OCI-LY3 (cell line): ENCODE measurements at regions not wholly inside any gene's neighbourhood (a gene's known extent, or its start where the extent isn't known, plus 50 kb on each side); places are given as distances from the start of the nearest gene placed in this dataset.

Source experiments
- CTCF ChIP-seq: fragments of 200-600, 300-600 bp; sonication (generic); IDR thresholded peaks from 2 replicates; pipeline ENCODE4 v1.5.1; 2014; ENCODE audit warnings: antibody characterized with exemption, low read length, low read depth
- EZH2phosphoT487 ChIP-seq: fragments of 200-600 bp; shearing (Covaris generic); IDR thresholded peaks from 2 replicates; pipeline ENCODE4 v1.6.1; 2018; ENCODE audit warnings: antibody characterized with exemption, mixed run types, low read depth

- TF ChIP-seq CTCF (no peak), EZH2phosphoT487 (no peak)
These were observed 1032.2 kb upstream of the TSPY4 start for GRCh38 chrY:8305021-8305420.
